ENCODE measurements at regions not wholly inside any gene's neighbourhood (a gene's known extent, or its start where the extent isn't known, plus 50 kb on each side); places are given as distances from the start of the nearest gene placed in this dataset.
"Not testable (repeated sequence)": the region's sequence is repeated elsewhere in the genome, so short reads cannot be mapped to it uniquely, and the experiment has no call there.

DNA sequence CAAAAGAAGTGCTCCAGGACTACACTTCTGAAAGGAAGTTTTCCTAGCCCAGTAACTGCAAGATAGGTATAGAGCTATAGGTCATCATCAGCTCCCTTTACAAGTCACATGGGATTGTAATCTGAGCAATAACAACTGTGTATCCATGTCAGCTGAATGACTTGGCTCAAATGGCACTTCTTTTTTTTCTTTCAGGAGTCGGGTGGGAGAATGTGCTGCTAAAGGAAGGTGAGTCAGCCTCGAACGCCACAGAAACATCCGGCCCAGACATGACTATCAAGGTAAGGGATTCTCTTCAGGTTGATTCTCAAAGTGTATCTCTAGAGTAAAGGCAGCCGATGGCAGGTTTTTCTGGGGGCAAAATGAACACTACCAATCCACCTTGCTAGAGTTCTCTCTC lies 192.2 kb downstream of the C9orf152 start:
- DNase-seq (ENCODE audit: low read depth), result peak; percentile 98

DNA sequence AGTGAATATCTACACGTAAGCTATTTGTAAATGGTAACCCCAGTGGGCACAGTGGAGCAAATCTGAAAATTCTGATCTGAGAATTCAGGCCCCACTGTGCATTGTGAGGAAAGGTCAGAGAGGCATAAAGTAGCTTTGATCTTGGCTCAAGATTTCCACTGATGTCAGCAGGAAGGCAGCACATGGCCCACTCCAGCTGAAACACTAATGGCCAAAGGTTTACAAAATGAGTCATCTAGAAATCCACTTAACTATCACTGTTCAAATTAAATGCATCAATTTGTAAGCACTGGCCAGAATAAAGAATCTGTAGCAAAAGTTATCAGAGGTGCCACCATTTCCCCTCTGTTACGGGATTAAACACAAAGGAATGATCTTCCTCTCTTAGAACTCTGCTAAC lies 191.6 kb downstream of the C9orf152 start:
- peak; percentile 80 for DNase-seq (ENCODE audit: low read depth)

DNA sequence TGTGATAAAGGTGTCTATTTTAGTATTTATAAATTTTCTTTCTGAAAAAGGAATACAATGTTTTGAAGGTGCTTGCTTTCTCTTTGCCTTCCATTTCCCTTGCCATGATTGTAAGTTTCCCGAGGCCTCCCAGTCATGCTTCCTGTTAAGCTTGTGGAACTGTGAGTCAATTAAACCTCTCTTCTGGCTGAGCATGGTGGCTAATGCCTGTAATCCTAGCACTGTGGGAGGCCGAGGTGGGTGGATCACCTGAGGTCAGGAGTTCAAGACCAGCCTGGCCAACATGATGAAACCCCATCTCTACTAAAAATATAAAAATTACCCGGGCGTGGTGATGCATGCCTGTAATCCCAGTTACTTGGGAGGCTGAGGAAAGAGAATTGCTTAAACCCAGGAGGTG lies 187.7 kb downstream of the C9orf152 start:
- peak; percentile 78 for DNase-seq (ENCODE audit: low read depth)

DNA sequence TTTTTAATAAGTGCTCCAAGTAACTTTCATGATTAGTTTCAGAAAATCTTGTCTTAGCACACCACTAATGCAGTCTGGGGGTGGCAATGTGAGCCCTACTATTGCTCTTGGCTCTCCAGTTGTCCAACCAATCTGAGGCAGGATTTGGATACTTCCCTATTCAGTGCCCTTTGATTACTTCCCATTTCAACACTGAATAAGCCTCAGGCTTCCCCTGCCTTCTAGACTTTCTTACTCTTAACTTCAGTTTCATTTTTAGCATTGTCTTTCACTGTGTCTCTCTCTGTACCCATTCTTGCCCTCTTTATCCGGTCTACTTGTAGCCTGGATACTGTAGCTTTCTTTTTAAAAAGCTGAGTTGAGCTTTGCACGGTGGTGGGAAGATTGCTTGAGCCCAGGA lies 186.1 kb downstream of the C9orf152 start:
- no peak for DNase-seq (ENCODE audit: low read depth)

- not testable (repeated sequence) for DNase-seq (ENCODE audit: low read depth)
Observed at GRCh38 chr9:110023221-110023620, 184.7 kb downstream of the C9orf152 start.

- DNase-seq (ENCODE audit: low read depth), result no peak
Observed at GRCh38 chr9:110025551-110026170, 182.3 kb downstream of the C9orf152 start.

DNA sequence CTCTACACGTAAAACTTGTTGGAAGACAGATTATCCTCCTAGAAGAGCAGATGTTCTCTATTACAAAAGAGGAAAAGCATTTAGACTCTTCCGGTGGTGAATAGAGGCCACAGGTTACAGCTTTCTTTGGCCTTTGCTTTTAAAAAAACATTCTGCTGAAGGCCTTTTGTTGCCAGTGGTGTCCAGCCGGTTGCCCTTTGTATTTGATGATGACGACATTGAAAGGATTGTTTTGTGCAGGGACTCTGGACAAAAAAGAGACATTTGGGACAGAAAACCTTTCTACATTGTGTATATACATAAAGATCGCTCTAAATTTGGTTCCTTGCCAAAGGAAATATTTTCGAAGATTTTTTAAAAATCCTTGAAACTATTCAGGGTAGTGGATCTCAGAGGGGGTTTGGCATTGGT lies 180.3 kb downstream of the C9orf152 start:
- DNase-seq (ENCODE audit: low read depth), result peak; percentile 52

DNA sequence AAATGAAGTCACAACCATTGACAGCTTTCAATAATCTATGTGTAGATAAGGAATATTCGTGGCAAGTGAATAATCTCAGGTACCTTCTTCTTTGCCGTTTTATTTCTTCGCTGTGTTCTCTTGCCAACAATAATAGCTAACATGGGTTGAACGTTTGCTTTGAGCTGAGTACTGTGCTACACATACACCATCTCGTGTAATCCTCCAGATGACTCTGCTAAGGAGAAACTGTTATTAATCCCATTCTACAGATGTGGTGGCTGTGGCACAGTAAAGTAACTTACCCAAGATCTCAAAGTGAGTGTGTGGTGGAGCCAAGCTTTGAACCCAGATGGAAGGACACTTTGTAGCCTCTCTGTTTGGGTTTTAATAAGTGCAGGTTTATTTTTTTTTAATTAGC lies 179.7 kb downstream of the C9orf152 start:
- no peak for DNase-seq (ENCODE audit: low read depth)

DNA sequence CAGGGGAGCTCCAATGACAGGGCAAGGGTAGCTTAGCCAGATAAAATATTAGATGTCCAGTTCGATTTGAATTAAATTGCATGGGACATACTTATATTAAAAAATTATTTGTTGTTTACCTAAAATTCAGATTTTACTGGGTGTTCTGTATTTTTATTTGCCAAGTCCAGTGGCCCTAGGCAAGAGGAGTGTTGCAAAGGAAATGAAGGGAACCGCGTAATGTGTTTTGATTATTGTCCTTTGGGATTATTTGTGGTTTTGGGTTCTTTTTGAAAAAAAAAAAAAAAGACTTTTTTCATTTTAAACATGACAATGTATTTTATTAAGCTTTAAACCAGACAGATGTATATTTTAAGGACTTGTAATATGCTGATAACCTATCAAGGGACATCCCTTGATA lies 179.3 kb downstream of the C9orf152 start:
- DNase-seq (ENCODE audit: low read depth), result no peak

GRCh38 chr9:110029429-110029955 lies 178.5 kb downstream of the C9orf152 start:
- DNase-seq (ENCODE audit: low read depth), result peak; percentile 90

- no peak for DNase-seq (ENCODE audit: low read depth)
Observed at GRCh38 chr9:110029956-110030480, 177.9 kb downstream of the C9orf152 start.

- DNase-seq (ENCODE audit: low read depth), result no peak
Observed at GRCh38 chr9:110030632-110031031, 177.3 kb downstream of the C9orf152 start.

DNA sequence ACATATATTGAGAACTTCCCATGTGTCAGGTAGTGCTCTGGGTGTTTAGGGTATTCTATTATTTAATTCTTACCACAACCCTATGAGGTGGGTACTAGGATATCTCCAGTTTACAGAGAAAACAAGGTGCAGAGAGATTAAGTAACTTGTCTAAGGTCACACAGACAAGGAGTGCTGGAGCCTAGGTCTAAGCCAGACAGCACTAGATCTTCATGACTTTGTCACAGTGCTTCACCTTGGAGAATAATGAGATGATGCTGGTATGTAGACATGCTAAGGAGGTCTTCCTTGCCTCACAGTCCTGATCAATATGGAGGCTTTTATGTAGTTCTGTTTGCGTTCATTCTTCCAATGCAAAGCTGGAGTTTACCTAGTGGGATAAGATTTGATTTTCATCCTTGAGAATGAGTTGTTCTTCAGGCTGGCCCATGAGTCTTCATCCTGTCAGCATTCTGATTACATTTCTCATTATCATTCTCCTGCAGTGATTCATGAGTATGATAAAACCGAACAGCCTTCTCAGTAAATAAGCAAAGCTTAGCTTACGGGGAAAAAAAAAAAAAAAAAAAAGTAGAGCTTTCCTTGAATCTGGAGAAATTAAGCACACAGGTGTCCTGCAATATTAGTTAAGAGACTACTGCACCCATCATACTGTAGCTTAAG lies 176.3 kb downstream of the C9orf152 start:
- DNase-seq (ENCODE audit: low read depth), result peak; percentile 95

DNA sequence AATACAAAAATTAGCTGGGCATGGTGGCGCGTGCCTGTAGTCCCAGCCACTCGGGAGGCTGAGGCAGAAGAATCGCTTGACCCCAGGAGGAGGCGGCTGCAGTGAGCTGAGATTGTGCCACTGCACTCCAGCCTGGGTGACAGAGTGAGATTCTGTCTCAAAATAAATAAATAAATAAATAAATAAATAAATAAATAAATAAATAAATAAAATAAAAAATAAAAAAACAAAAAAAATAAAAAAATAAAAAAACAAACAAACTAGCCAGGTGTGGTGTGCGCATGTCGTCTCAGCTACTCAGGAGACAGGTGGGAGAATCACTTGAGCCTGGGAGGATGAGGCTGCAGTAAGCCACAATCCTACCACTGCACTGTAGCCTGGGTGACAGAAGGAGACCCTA lies 175.4 kb downstream of the C9orf152 start:
- not testable (repeated sequence) for DNase-seq (ENCODE audit: low read depth)

GRCh38 chr9:110033869-110034268 lies 174.1 kb downstream of the C9orf152 start:
- peak; percentile 78 for DNase-seq (ENCODE audit: low read depth)

- no peak for DNase-seq (ENCODE audit: low read depth)
Observed at GRCh38 chr9:110036286-110036685, 171.7 kb downstream of the C9orf152 start.

DNA sequence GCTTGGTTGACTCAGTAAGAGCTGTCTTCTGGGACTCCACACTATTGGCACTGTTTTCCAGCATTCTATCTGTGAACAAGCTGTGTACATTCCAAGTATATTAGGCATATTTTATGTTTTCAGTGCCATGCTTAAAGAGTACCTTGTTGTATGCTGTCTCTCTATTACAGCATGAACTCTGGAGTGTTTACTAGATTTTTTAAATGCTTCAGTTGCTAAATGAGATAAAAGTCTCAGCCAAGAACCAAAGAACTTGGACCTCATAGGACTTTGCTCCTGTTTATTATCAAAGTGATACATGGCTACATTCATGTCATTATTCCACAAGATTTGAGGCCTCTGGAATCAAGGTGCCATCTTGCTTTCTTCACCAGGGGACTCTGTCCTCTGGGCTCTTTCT lies 167.2 kb downstream of the C9orf152 start:
- no peak for DNase-seq (ENCODE audit: low read depth)

GRCh38 chr9:110041452-110041851 lies 166.5 kb downstream of the C9orf152 start:
- no peak for DNase-seq (ENCODE audit: low read depth)

DNA sequence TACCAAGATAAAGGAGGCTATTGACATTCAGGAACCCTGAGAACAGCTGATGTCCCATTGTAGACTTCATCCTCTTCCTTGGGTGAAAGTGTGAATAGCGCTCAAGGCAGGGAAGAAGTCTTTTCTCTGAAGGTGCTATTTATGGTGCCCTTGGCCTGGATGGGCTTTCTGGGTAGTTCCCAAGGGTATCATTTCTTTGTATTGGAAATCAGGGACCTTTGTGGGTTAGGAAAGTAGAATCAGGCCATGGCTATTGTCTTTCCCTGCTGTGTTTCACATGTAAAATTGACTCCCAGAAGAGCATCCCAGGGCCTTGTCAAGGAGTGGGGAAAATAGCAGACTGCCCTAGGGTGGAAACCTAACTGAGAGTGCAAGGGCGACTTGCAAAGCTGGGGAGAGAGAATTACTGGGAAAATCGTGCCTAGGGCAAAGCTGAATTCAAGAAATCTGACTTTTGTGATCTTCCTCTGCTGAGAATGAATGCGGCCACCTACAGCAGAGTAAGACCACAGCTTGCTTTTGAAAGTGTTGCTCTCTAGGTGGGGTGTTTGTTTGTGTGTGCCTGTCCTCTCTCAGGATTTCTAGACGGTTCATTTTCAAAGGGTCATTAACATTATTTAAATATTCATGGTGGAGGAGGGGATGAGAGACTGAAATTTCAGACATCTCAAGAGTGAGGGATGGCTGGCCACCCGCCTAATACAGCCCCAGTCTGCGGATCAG lies 160.6 kb downstream of the C9orf152 start:
- DNase-seq (ENCODE audit: low read depth), result no peak

GRCh38 chr9:110047955-110048402 lies 160.0 kb downstream of the C9orf152 start:
- DNase-seq (ENCODE audit: low read depth), result no peak

- DNase-seq (ENCODE audit: low read depth), result peak; percentile 57
Observed at GRCh38 chr9:110048403-110048975, 159.5 kb downstream of the C9orf152 start.
